HPDE6-E6E7 (cell line): ENCODE measurements at regions not wholly inside any gene's neighbourhood (a gene's known extent, or its start where the extent isn't known, plus 50 kb on each side); places are given as distances from the start of the nearest gene placed in this dataset.

Experiments
- DNase-seq: peaks from one replicate; pipeline ENCODE4 v3.0.0; 2011; ENCODE audit warnings: missing footprints; ENCODE audit errors: extremely low spot score

- no peak for DNase-seq
Observed at GRCh38 chr14:53358166-53358565, 205.0 kb upstream of the DDHD1 start.

GRCh38 chr14:53356361-53357150 is 203.4 kb upstream of the DDHD1 start:
- DNase-seq: no peak

- DNase-seq: peak; percentile 38
Observed at GRCh38 chr14:53355581-53356112, 202.5 kb upstream of the DDHD1 start.

- no peak for DNase-seq
Observed at GRCh38 chr14:53354336-53354735, 201.2 kb upstream of the DDHD1 start.

GRCh38 chr14:53350866-53351265 is 197.7 kb upstream of the DDHD1 start:
- DNase-seq: no peak

GRCh38 chr14:53350429-53350828 is 197.3 kb upstream of the DDHD1 start:
- no peak for DNase-seq

- DNase-seq: no peak
Observed at GRCh38 chr14:53346988-53347387, 193.9 kb upstream of the DDHD1 start.

GRCh38 chr14:53341324-53341723 is 188.2 kb upstream of the DDHD1 start:
- no peak for DNase-seq

GRCh38 chr14:53338192-53338591 is 185.1 kb upstream of the DDHD1 start:
- no peak for DNase-seq

GRCh38 chr14:53336729-53337128 is 183.6 kb upstream of the DDHD1 start:
- no peak for DNase-seq

GRCh38 chr14:53333809-53334208 is 180.7 kb upstream of the DDHD1 start:
- DNase-seq: no peak

- DNase-seq: no peak
Observed at GRCh38 chr14:53331921-53332320, 178.8 kb upstream of the DDHD1 start.

GRCh38 chr14:53331247-53331646 is 178.1 kb upstream of the DDHD1 start:
- DNase-seq: peak; percentile 35

- no peak for DNase-seq
Observed at GRCh38 chr14:53330441-53330840, 177.3 kb upstream of the DDHD1 start.

GRCh38 chr14:53328841-53329240 is 175.7 kb upstream of the DDHD1 start:
- DNase-seq: no peak

GRCh38 chr14:53327716-53328115 is 174.6 kb upstream of the DDHD1 start:
- DNase-seq: peak; percentile 27

- DNase-seq: no peak
Observed at GRCh38 chr14:53325176-53325806, 172.2 kb upstream of the DDHD1 start.

- no peak for DNase-seq
Observed at GRCh38 chr14:53316504-53316903, 163.4 kb upstream of the DDHD1 start.

GRCh38 chr14:53310412-53310811 is 157.3 kb upstream of the DDHD1 start:
- no peak for DNase-seq

GRCh38 chr14:53306911-53307310 is 153.8 kb upstream of the DDHD1 start:
- no peak for DNase-seq

GRCh38 chr14:53306267-53306721 is 153.2 kb upstream of the DDHD1 start:
- peak; percentile 71 for DNase-seq

- DNase-seq: no peak
Observed at GRCh38 chr14:53304726-53305381, 151.7 kb upstream of the DDHD1 start.
